ENCODE measurements at regions not wholly inside any gene's neighbourhood (a gene's known extent, or its start where the extent isn't known, plus 50 kb on each side); places are given as distances from the start of the nearest gene placed in this dataset.

DNA sequence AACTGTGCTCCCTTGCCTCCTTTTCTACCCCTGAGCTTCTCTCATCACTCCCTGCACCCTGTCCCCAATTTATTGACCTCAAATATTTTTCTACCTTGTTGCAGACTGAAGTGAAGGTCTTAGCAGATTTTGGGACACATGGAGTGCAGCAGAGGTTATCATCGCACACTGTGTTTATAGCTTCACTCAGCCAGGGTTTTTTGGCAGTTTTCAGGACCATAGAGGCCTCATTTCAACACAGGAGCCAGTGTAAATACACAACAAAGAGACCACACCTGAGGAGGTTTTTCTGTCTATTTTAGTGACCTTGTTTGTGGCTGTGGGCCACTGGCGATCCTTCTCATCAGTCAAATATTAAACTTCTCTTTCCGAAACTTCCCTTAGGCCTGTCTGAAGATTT is 457.1 kb downstream of the SPRY1 start:
- intact Hi-C loops (cut with DNase I), result no loop called here

DNA sequence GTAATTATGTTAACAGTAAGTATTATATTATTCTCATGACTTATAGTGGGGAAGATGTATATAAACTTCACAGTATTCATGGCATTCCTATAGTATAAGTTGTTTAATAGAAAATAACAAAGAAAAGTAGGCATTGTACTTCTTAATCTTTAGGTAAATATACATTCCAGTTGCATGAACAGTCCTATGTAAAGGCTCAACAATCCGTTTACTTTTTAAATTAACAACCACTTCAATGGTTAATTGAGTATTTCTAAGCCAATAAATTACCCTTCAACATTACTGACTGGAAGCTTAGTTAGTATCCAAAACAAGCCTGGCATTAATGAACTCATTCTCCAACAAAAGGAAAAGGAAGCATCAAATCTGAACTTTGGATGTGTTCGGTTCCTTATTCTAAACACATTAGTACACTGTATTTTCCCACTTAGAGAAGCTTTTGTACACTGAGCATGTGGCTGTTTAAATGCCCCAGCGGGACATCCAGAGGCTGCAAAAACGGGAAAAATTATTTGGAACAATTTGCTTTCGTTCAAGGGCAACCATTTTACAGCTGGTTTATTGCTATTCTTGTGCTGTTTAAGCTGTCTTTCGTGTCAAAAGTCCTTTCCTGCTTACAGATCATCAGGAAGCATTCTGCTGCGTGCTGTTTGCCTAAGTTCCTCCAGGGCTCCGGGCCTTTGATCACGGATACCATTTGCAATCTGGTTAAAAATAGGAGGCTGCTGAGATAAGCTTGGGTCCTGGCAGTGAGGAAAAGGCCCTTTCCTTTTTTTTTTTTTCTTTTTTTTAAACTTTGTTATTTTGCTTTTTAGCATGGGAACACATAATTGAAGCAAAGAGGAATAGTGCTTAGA is 460.3 kb downstream of the SPRY1 start:
- intact Hi-C loops (cut with DNase I), result no loop called here
- no peak for DNase-seq

More for the DNA sequence above, 457.1 kb downstream of the SPRY1 start:
- no peak for DNase-seq

DNA sequence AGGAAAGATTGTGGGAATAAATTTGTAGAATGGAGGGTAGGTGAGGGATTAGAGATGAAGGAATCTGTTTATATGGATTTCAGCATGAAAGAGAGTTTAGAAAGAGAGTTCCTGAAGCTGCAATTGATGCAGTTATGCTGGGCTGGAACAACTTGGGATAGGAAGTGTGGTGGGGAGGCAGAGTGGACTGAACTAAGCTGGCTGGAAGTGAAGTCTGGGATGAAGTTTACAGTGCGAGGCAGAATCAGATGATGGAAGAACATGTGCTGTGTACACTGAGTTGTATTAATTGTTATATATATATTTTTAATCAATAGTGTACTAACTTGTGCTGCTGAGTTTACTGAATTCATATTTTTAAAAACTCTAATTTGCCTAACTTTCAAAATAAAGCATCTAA is 461.9 kb downstream of the SPRY1 start:
- intact Hi-C loops (cut with DNase I), result no loop called here
- DNase-seq, result no peak

DNA sequence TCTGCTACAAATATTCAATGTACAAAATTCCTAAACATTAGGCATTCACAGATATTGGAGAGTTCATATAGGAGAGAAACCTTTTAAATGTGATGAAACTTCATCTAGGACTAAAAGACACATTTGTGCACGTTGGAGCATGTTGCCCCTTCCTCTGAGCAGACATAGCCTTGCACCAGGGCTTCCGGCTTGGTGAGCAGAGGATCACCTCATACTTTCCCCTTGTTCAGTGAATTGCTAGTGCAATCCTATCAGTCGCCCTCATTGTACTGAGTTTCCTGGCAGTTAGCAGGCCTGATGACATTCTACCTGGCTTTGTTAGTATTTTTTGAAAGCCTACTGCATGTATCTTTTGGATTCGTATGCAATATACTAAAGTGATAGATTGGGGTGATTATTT is 466.2 kb downstream of the SPRY1 start:
- no peak for DNase-seq
- intact Hi-C loops (cut with DNase I), result no loop called here

DNA sequence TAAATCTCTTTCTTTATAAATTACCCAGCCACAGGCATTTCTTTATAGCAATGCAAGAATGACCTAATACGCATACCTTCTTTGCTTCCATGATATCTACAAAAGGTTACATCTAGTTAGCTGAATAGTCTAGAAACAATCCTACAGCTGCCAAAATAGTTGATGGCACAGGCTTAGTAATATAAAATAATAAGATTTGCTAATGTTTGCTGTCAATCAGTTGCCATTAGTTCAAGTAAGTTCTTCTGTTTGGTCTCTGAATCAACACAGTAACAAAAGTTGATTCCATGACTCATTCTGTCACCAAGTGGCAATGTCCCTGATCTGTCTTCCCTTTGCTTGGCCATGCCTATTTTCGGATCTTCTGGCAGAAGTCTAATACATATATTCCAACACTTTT is 470.2 kb downstream of the SPRY1 start:
- intact Hi-C loops (cut with DNase I), result no loop called here
- no peak for DNase-seq

DNA sequence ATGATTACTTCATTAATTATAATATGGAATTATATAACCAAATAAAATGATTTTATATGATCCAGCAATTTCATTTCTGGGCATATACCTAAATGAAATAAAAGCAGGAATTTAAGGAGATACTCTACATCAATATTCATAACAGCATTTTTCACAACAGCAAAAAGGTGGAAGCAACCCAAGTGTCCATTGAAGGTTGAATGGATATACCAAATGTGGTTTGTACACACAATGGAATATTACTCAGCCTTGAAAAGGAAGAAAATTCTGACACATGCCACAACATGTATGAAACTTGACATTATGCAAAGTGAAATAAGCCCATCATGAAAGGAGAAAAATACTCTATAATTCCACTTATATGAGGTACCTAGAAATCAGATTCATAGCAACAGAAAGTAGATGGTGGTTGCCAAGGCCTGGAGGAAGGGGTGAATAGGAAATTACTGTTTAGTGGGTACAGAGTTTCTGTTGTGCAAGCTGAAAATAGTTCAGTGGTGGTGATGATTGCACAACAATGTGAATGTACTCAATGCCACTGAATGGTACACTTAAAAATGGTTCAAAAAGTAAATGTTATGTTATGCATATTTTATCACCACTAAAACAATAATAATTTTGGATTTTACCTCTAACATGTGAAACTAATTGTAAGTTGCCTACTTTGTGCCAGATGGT is 471.5 kb downstream of the SPRY1 start:
- intact Hi-C loops (cut with DNase I), result no loop called here

DNA sequence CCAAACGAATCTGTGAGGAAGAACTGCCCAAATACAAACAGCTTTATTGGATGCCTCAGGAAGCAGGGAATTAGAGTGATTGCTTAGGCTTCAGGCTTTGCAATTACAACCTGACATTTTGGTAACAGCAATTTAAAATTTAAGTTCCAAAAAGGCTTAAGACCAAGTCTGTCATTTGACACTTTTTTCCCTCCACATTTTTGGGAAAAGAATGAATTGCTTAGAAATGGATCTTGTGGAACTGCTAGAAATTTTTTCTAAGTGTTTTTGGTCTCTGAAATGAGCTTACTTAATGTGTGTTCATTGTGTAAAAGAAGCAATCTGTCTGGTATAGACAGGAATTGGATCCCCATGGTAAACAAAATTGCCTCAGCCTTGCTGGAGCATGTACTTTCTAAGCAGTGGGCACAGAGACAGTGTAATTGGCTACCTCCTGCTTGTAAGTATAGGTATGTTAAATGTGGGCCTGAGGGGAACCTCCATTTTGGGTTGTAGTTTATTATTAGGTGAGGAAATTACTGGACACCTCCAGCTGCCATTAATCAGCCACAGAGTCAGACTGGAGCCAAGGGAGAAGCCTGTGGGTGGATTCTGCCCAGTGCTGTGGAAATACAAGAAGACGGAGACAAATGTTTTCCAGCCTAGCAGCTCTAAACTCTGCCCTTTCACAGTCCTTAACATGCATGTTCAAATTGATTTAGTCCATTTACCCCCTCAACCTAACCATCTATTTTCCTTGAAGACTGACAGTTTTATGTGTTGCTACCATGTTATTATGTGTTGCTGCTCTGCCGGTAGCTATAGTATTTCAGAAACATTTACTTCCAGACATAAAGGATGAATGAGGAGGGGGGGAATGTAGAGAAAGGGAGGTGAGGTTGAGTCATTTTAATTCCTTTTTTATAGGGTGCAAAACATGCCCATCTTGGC is 473.0 kb downstream of the SPRY1 start:
- DNase-seq, result no peak
- intact Hi-C loops (cut with DNase I), result no loop called here

More for the DNA sequence above, 471.5 kb downstream of the SPRY1 start:
- no peak for DNase-seq

DNA sequence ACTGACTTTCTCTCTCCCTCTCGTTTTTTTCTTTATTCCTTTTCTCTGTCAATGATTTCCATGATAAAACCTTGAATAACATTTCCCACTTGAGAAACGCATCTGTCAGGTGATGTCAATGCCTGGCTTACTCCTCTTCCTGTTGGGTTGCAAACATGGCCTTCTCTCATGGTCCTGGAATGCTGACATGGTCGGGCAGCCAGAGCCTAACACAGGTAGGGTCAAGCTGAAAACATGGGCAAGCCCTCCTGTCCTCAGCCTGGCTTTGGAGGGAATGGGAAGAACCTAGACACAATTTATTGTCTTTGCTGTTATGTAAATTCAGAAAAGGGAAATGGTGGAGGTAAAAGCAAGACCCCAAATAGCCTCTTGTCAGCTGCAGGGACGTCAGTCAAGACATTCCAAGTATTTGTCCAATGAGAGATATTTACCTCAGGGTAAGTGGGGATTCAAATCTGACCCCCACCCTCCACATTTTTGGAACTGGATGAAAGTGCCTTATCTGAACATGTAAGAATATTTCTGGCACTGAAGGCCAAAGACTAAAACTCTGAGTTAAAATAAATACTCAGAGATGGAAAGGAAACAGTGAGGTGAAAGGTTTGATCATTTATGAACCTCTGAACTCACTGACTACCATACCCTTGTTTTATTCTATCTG is 473.8 kb downstream of the SPRY1 start:
- intact Hi-C loops (cut with DNase I), result no loop called here
- DNase-seq, result peak in 1 of 10 donors; percentile 31

DNA sequence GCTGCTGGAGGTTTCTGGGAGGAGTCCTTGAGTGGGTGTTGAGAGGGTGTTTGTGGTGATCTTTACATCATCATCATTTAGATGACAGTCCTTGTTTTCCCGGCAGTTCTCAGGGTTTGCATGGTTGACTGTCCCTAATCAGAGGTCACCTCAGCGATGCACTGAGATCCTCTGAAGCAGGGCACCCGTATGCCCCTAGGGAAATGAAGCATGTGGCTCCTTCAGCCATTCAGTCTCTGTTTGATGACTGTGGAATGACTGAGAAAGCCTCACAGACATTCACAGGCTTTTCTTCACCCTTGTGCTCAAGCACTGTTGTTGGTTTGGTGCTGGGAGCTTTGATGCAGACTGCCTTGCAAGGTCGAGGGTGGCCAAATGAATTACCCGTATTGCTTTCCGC is 474.7 kb downstream of the SPRY1 start:
- intact Hi-C loops (cut with DNase I), result no loop called here
- no peak for DNase-seq

DNA sequence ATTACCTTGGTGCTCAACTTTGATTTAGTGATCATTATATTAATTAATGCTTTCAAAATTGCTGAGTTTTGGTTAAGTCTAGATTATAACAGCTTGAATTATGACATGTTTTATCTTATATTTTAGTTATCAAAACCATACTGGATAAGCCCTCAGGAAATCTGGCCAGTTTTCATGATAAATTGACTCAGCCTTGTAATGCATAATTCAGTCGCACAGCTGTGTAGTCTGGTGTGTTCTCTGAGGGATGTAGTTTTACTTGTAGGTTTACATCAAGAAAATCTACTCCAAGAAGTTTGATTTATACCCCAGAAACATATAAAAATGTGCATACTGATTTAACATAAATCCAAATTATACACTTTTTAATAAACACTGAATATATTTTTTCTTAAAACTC is 477.5 kb downstream of the SPRY1 start:
- DNase-seq, result no peak

DNA sequence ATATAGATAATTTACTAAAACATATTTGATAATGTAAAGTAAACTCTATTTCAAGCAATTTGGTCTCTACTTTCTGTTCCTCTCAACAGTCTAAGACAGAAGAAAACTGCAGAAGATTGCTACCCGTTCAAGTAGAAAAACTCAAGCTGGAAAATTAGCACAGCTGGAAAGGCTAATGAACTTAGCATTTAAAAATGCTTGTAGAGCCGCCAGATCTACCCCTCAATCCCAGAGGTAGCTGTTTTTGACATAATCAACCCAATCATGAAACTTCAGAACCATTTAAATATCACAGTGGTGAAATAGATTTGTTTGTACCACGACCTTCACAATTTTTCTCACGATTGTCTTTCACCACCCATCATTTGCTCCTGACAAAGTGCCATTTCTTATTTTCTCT is 479.5 kb downstream of the SPRY1 start:
- DNase-seq, result no peak
- intact Hi-C loops (cut with DNase I), result no loop called here

More for the DNA sequence above, 477.5 kb downstream of the SPRY1 start:
- intact Hi-C loops (cut with DNase I), result no loop called here

DNA sequence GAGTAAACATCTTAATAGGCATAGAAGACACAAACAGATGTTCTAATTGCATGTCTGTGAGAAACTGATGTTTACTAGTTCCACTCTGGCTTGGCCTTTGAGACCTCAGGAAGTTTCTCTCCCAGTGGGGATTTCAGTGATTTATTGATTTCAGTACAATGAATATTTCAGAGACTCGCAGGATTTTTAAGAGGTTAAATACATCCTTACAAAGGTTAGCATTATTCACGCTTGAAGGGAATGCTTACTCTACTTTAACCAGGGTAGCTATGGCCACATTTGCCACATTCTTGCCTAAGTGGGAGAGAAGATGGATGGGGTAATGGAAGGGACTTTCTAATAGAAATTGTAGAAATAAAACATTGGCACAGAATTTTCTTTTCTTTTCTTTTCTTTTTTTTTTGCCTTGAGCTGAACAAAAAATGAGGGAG is 480.1 kb downstream of the SPRY1 start:
- DNase-seq, result no peak
- intact Hi-C loops (cut with DNase I), result no loop called here

DNA sequence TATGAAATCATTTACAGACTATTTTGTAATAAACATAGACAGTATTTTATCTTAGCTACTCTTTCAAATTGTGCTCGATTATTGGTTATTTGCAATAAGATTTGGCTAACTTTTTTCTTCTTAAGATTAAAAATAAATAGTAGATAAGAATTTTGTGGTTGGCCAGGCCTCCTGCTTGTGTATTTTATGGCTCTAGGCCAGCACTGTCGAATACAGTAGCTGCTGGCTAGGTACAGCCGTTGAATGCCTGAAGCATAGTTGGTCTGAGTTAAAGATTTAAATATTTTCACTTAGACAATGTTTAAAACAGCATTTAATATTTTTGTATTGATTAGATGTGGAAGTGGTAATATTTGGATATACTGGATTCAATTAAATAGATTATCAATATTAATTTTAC is 481.0 kb downstream of the SPRY1 start:
- intact Hi-C loops (cut with DNase I), result no loop called here
- DNase-seq, result no peak

DNA sequence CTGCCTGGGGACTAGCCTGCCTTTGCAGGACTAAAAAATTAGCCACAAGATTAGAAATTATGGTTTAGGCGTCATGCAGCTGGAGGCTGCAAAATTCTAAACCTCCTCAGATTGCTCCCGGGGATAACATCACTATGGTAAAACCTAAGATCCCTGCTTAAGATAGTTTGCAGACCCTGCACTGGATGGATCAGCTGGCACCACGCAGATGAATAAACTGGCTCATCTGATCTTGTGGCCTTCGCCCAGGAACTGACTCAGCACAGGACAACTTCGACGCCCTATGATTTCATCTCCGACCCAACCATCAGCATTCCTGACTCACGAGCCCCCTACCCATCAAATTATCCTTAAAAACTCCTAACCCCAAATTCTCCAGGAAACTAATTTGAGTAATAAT is 482.4 kb downstream of the SPRY1 start:
- DNase-seq, result peak in 1 of 10 donors; percentile 49
- intact Hi-C loops (cut with DNase I), result no loop called here

DNA sequence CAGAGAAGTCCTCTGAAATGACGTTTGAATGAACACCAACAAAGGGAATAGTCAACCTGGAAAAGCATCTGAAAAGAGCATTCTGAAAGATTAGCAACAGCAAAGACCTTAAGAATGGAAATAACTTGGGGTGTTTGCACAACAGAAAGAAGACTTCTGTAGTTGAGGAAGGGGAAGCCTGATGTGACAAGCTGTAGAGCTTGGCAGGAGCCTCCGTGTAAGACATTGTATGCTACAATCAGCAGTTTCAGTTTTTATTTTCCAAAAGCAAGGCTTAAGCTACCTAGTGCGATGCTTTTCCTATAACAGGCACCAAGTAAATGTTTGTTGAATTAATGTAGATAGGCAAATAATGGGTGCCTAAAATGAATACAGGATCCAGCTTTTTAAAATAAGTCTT is 484.0 kb downstream of the SPRY1 start:
- no peak for DNase-seq
- intact Hi-C loops (cut with DNase I), result no loop called here

DNA sequence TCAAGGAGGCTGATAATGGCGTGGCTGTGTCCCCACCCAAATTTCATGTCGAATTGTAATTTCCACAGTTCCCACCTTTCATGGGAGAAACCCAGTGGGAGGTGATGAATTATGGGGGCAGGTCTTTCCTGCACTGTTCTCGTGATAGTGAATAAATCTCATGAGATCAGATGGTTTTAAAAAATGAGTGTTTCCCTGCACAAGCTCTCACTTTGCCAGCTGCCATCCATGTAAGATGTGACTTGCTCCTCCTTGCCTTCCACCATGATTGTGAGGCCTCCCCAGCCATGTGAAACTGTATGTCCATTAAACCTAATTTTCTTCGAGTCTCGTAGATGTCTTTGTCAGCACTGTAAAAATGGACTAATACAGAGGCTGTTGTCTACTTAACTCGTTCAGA is 488.3 kb downstream of the SPRY1 start:
- intact Hi-C loops (cut with DNase I), result no loop called here
- no peak for DNase-seq

DNA sequence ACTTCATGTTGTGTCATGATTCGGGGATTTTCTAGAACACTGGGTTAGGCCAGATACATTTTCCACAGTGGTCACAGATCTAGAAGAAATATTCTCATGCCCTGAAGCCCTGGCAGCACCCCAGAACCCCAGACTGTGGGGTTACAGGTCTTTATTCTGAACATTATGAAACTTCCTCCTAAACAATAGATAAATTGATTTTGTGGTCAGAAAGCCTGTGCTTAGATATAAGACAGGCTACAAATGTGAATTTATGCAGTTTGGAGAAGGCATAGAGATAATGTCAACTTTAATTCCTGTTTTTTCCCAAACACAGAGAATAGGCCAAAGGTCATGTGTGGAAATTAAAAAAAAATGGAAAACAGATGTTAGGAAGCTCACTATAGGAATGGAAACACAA is 492.9 kb downstream of the SPRY1 start:
- intact Hi-C loops (cut with DNase I), result no loop called here
- no peak for DNase-seq

DNA sequence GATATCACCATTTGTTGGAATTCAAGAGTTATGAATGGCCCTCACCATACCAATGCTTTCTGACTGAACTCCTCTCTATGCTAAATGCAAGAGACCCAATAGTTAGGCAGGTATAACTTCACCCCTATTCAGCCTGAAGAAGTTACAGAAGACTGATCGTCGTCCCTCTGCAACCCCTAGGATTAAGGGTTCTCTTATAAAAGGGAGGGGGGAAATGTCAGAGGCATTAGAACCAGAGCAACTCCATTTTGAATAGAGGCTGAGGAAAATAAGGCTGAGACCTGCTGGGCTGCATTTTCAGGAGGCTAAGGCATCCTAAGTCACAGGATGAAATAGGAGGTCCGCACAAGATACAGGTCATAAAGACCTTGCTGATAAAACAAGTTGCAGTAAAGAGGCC is 494.3 kb downstream of the SPRY1 start:
- DNase-seq, result no peak
- intact Hi-C loops (cut with DNase I), result no loop called here

DNA sequence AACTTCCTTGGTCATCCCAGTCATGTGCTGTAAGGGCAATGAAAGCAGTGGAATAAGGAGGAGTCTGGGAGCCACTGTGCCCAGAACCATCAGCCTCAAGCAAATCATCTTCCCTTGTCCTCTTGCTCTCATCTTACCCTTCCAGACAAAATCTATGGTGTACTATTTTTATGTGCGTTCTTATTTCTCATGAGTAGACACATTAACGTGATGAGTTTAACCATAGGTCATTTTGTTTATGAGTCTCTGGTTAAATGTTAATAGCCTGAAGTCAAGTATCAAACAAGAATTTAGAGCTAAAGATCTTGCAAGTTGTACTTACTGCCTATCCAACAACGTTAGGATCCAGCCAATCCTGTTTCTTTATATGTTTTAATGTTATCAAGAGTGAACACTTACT is 495.3 kb downstream of the SPRY1 start:
- DNase-seq, result no peak
- intact Hi-C loops (cut with DNase I), result no loop called here

DNA sequence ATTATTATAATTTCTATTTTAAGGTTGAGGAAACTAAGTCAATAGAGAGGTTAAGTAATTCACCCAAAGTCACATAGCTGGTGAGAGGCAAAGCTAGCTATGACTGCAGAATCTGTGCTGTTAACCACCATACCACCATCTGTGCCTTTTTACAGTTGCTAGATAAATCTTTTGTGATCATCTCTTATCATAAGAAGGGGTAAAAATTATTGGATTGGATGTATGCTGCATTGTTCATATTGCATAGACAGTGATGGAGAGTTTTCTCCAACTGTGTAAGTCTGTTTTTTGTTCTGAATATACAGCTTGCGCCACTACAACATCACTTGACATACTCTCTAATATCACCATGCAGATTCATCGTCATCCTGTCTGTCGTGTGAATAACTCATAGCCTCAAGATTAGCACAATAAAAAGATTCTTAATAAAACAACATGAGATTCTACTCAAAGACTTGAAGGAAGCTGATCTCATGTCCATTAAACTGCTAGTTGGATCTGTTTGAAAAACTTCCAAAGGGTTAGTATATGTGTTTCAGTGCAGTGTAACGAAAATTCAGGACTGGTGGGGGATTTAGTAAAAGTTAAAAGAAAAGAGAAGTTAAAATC is 495.9 kb downstream of the SPRY1 start:
- no peak for DNase-seq
- intact Hi-C loops (cut with DNase I), result no loop called here

All from posterior cingulate gyrus (tissue), 11 donors.